K562 (cell line): ENCODE measurements at regions not wholly inside any gene's neighbourhood (a gene's known extent, or its start where the extent isn't known, plus 50 kb on each side); places are given as distances from the start of the nearest gene placed in this dataset.
A peak's percentile ranks its signal among the peaks of the same experiment; 100 is the strongest.

ENCODE experiments used
- ATAC-seq: fragments of 200-7000 bp; cut with Tn5 transposase; 3 replicates; pipeline ENCODE4 v1.9.1; 2020; ENCODE audit warnings: moderate library complexity
- BruUV-seq: library from RNA; stranded (reverse); fragments of 400-500 nt; replicated peaks from 2 replicates; lab custom pipeline; 2021; lab: Mats Ljungman, UMichigan
- CTCF ChIA-PET: fragments of 300-600 bp; formaldehyde crosslinking; extraction: SDS; loops from one replicate; lab custom pipeline; 2021; ENCODE audit warnings: low intra/inter-chr PET ratio; lab: Yijun Ruan, JAX
- POLR2A ChIA-PET: fragments of 300-600, 350-650 bp; sonication (Branson Sonifier 250); formaldehyde crosslinking; extraction: SDS; loops from one replicate; lab custom pipeline; 2021; ENCODE audit warnings: antibody characterized with exemption, inconsistent platforms; lab: Yijun Ruan, JAX
- DNase-seq, 4 experiments: peaks; one replicate each; pipeline versions ENCODE4 v3.0.0 to v3.0.0-alpha.2; 2011 to 2018; ENCODE audit warnings: low spot score in 3 of 4, mixed read lengths in 3 of 4; ENCODE audit errors: extremely low read depth in 1 of 4
- FAIRE-seq: peaks from 2 replicates; lab custom pipeline; 2011; peaks lifted over from hg19 to GRCh38; lab: Jason Lieb, UNC
- H2AFZ ChIP-seq: 2 replicates; pipeline ENCODE4 v1.6.0; 2011; ENCODE audit warnings: low read depth, low read length, control low read depth, inconsistent platforms
- H3K27ac ChIP-seq: fragments of 200-600 bp; 3 replicates; pipeline ENCODE4 v1.8.0; 2011; ENCODE audit warnings: low read depth, mild to moderate bottlenecking, control low read depth, inconsistent platforms, low read length, moderate library complexity, mixed read lengths; ENCODE audit errors: extremely low read depth
- H3K27me3 ChIP-seq, 2 experiments: fragments of 300-600 bp in 1 of 2; 2 replicates in 1 of 2; 3 replicates in 1 of 2; pipeline versions ENCODE4 v1.6.0 to v1.8.0; 2011; ENCODE audit warnings: inconsistent platforms in 2 of 2, low read length in 2 of 2, mild to moderate bottlenecking in 1 of 2, mixed read lengths in 1 of 2, moderate library complexity in 1 of 2; ENCODE audit not compliant: control insufficient read depth in 2 of 2, insufficient read depth in 2 of 2
- H3K36me3 ChIP-seq: fragments of 300-600 bp; 3 replicates; pipeline ENCODE4 v1.8.0; 2011; ENCODE audit warnings: mild to moderate bottlenecking, low read length, inconsistent platforms; ENCODE audit not compliant: control insufficient read depth, insufficient read depth
- H3K4me1 ChIP-seq, 2 experiments: fragments of 200-600 bp in 1 of 2; replicated peaks in 1 of 2; 2 replicates in 1 of 2; 3 replicates in 1 of 2; pipeline versions ENCODE4 v1.5.1 to v1.8.0; 2011; ENCODE audit warnings: inconsistent platforms in 2 of 2, low read length in 2 of 2, mild to moderate bottlenecking in 1 of 2, mixed read lengths in 1 of 2, moderate library complexity in 1 of 2; ENCODE audit not compliant: control insufficient read depth in 2 of 2, insufficient read depth in 2 of 2
- H3K4me2 ChIP-seq: 2 replicates; pipeline ENCODE4 v1.6.1; 2011; ENCODE audit warnings: low read length, control low read depth, inconsistent platforms, mixed read lengths; ENCODE audit not compliant: insufficient read depth
- H3K4me3 ChIP-seq: fragments of 200-600 bp; sonication (generic), shearing (Covaris generic); 2 replicates; pipeline ENCODE4 v1.5.1; 2016; ENCODE audit warnings: control low read depth, inconsistent platforms
- H3K79me2 ChIP-seq: fragments of 200-600 bp; 3 replicates; pipeline ENCODE4 v1.8.0; 2011; ENCODE audit warnings: low read length, inconsistent platforms; ENCODE audit not compliant: control insufficient read depth, insufficient read depth
- H3K9ac ChIP-seq, 2 experiments: 2 replicates each; pipeline versions ENCODE4 v1.6.0 to v1.6.1; 2011; ENCODE audit warnings: low read depth in 2 of 2, low read length in 2 of 2, control low read depth in 1 of 2, inconsistent platforms in 1 of 2, mild to moderate bottlenecking in 1 of 2, mixed read lengths in 1 of 2; ENCODE audit not compliant: insufficient read depth in 1 of 2
- H3K9me1 ChIP-seq: one replicate; pipeline ENCODE4 v1.6.0; 2011; ENCODE audit warnings: inconsistent platforms, mild to moderate bottlenecking, low read length, moderate library complexity; ENCODE audit not compliant: control insufficient read depth, insufficient read depth
- H3K9me3 ChIP-seq: replicated peaks from 2 replicates; pipeline ENCODE4 v1.5.1; 2011; ENCODE audit warnings: low read depth, low read length, inconsistent platforms; ENCODE audit not compliant: control insufficient read depth, insufficient read depth
- H4K20me1 ChIP-seq: replicated peaks from 2 replicates; pipeline ENCODE4 v1.6.1; 2011; ENCODE audit warnings: low read length, inconsistent platforms, mixed read lengths; ENCODE audit not compliant: control insufficient read depth, insufficient read depth
- DIDO1 ChIP-seq: fragments of 450-650 bp; IDR thresholded peaks from 2 replicates; pipeline ENCODE4 v1.6.1; 2016; ENCODE audit warnings: low read depth, missing biosample characterization, missing genetic modification characterization
- DMBX1 ChIP-seq: fragments of 250-450 bp; sonication (Bioruptor Pico); IDR thresholded peaks from 2 replicates; pipeline ENCODE4 v1.8.0; 2022; ENCODE audit warnings: inconsistent platforms, mild to moderate bottlenecking, moderate library complexity, borderline replicate concordance
- E2F4 ChIP-seq: sonication (generic); formaldehyde crosslinking; IDR thresholded peaks from 2 replicates; pipeline ENCODE4 v1.8.0; 2022; ENCODE audit warnings: mild to moderate bottlenecking, low read depth, missing genetic modification reagents
- IFI16 ChIP-seq: fragments of 250-450 bp; sonication (Bioruptor Pico); IDR thresholded peaks from 2 replicates; pipeline ENCODE4 v2.1.2; 2022; ENCODE audit warnings: mild to moderate bottlenecking, inconsistent platforms
- MCM2 ChIP-seq: fragments of 450-650 bp; IDR thresholded peaks from 2 replicates; pipeline ENCODE4 v1.6.1; 2017; ENCODE audit warnings: low read depth, mild to moderate bottlenecking
- NR2C1 ChIP-seq, 2 experiments: fragments of 450-650 bp; IDR thresholded peaks; 2 replicates each; pipeline ENCODE4 v1.6.1; 2017; ENCODE audit warnings: mild to moderate bottlenecking in 2 of 2, antibody characterized with exemption in 1 of 2, inconsistent platforms in 1 of 2, missing compliant biosample characterization in 1 of 2, missing genetic modification characterization in 1 of 2
- NUFIP1 ChIP-seq: fragments of 450-650 bp; IDR thresholded peaks from 2 replicates; pipeline ENCODE4 v1.6.1; 2018; ENCODE audit not compliant: partially characterized antibody
- PKNOX1 ChIP-seq: fragments of 450-650 bp; IDR thresholded peaks from 2 replicates; pipeline ENCODE4 v1.6.1; 2016
- RAD21 ChIP-seq, 2 experiments: fragments of 250-450 bp in 1 of 2; fragments of 450-650 bp in 1 of 2; sonication (Bioruptor Pico) in 1 of 2; formaldehyde crosslinking in 1 of 2; IDR thresholded peaks in 1 of 2; conservative IDR thresholded peaks in 1 of 2; 2 replicates each; pipeline versions ENCODE4 v1.4.0 to v1.8.0; 2020 to 2022; ENCODE audit warnings: mild to moderate bottlenecking in 2 of 2, moderate library complexity in 1 of 2
- TAF1 ChIP-seq: IDR thresholded peaks from 2 replicates; pipeline ENCODE4 v1.6.1; 2011; ENCODE audit warnings: mild to moderate bottlenecking, low read length, moderate library complexity; ENCODE audit not compliant: insufficient read depth, control insufficient read depth, severe bottlenecking; ENCODE audit errors: extremely low read depth
- THRAP3 ChIP-seq: fragments of 450-650 bp; IDR thresholded peaks from 2 replicates; pipeline ENCODE4 v1.6.1; 2016; ENCODE audit warnings: mild to moderate bottlenecking, inconsistent platforms, borderline replicate concordance
- YY1 ChIP-seq, 3 experiments: IDR thresholded peaks; 2 replicates each; pipeline ENCODE4 v1.6.1; 2011; ENCODE audit warnings: low read length in 2 of 3, mild to moderate bottlenecking in 2 of 3, moderate library complexity in 2 of 3, borderline replicate concordance in 1 of 3, control low read depth in 1 of 3, low read depth in 1 of 3; ENCODE audit not compliant: insufficient read depth in 3 of 3, insufficient replicate concordance in 2 of 3, control insufficient read depth in 1 of 3, insufficient read length in 1 of 3; ENCODE audit errors: extremely low read depth in 1 of 3
- ZNF395 ChIP-seq: fragments of 200-800 bp; sonication (Bioruptor generic); IDR thresholded peaks from 2 replicates; pipeline ENCODE4 v1.6.1; 2017; ENCODE audit warnings: missing genetic modification characterization, missing compliant biosample characterization
- ZNF740 ChIP-seq, 3 experiments: fragments of 200-800 bp in 1 of 3; sonication (Bioruptor generic) in 1 of 3; sonication (generic) in 1 of 3; formaldehyde crosslinking in 1 of 3; IDR thresholded peaks; 2 replicates each; pipeline versions ENCODE4 v1.6.1 to v1.8.0; 2016 to 2022; ENCODE audit warnings: mild to moderate bottlenecking in 2 of 3, missing compliant biosample characterization in 2 of 3, missing genetic modification characterization in 2 of 3, missing genetic modification reagents in 1 of 3
- WGBS: fragments of 100-300 bp; shearing (Covaris generic); methylation state at CpG from one replicate; pipeline ENCODE4 v1.1.6; 2016; ENCODE audit warnings: low coverage, mixed read lengths; ENCODE audit not compliant: insufficient coverage; ENCODE audit errors: missing lambda C conversion rate; 5-methylcytosine and 5-hydroxymethylcytosine counted together
- in situ Hi-C: fragments of 300-500 bp; cut with MboI; formaldehyde crosslinking; loops from 4 replicates; pipeline ENCODE4 v1.15.0; 2018; ENCODE audit warnings: inconsistent platforms, mixed read lengths
- intact Hi-C: fragments of 100-400 bp; cut with micrococcal nuclease; formaldehyde crosslinking; loops from 2 replicates; pipeline ENCODE4 v1.14.2; 2022

GRCh38 chr4:92090887-92091286 lies 212.9 kb upstream of the GRID2 start (continued):
- TF ChIP-seq ZNF395: no peak
- no peak for TF ChIP-seq IFI16 (CRISPR knock-in tag)
- TF ChIP-seq E2F4 (CRISPR knock-in tag): no peak
- TF ChIP-seq MCM2: no peak
- TF ChIP-seq TAF1: no peak

- 0 out of 2 replicates have a peak overlapping the region, but pooled peaks have one; percentile 50 for H2AFZ ChIP-seq
- no peaks in the 10 kb centered on the region for H3K4me1 ChIP-seq
- CTCF ChIA-PET: no interaction called here
- peak overlapping the region; percentile 22; the same call in 1 of the 2 replicates for H3K4me3 ChIP-seq
- peak in 1 of 4 experiments; percentile 25 for DNase-seq
- POLR2A ChIA-PET: interaction anchor here (0.8 kb wide), 1 partner anchor 11 kb away, joined by 3 read pairs; no protein-coding TSS in a partner anchor
- in situ Hi-C loops: no loop called here
- H3K9me3 ChIP-seq: no peaks in the 10 kb centered on the region
- no peaks in the 10 kb centered on the region for H3K9me1 ChIP-seq
- peak overlapping the region in 1 of 2 experiments; percentile 20; a peak in 1 of 4 replicates for H3K9ac ChIP-seq
- no peak for FAIRE-seq
- H4K20me1 ChIP-seq: no peaks in the 10 kb centered on the region
- no TSS peak for BruUV-seq
- ATAC-seq: peak; percentile 68
- no peaks in the 10 kb centered on the region for H3K36me3 ChIP-seq
- WGBS: 0% methylated on average over 6 of the region's 6 CpGs
- no peaks in the 10 kb centered on the region for H3K27me3 ChIP-seq
- intact Hi-C loops: no loop called here
- H3K4me2 ChIP-seq: peak overlapping the region; percentile 49; the same call in 1 of the 2 replicates
- peak overlapping the region; percentile 60; the same call in 1 of the 3 replicates for H3K27ac ChIP-seq
- no peaks in the 10 kb centered on the region for H3K79me2 ChIP-seq
- TF ChIP-seq DMBX1: 0 out of 2 replicates have a peak, but pooled peaks have one; percentile 57
- TF ChIP-seq NR2C1 (IDR thresholded peaks at IDR 0.05): no peak
- TF ChIP-seq NR2C1 (tag; IDR thresholded peaks at IDR 0.05): 0 out of 2 replicates have a peak, but pooled peaks have one; percentile 27
- TF ChIP-seq PKNOX1: no peak
- TF ChIP-seq DIDO1 (tag): 0 out of 2 replicates have a peak, but pooled peaks have one; percentile 55
- no peak for TF ChIP-seq ZNF740 (CRISPR knock-in tag; IDR thresholded peaks at IDR 0.05)
- 0 out of 4 replicates have a peak, but pooled peaks of 1 of the 2 experiments have one; percentile 32 for TF ChIP-seq ZNF740 (tag; IDR thresholded peaks at IDR 0.05)
- TF ChIP-seq THRAP3: no peak
- TF ChIP-seq YY1 (IDR thresholded peaks at IDR 0.05; ENCODE audit: borderline replicate concordance in 1 of 3, control insufficient read depth in 1 of 3, extremely low read depth in 1 of 3, insufficient read depth in 3 of 3, insufficient read length in 1 of 3, insufficient replicate concordance in 2 of 3, low read depth in 1 of 3, low read length in 2 of 3): peak in 2 of 3 experiments; percentile 27 to 56
- TF ChIP-seq RAD21 (CRISPR knock-in tag; conservative IDR thresholded peaks at IDR 0.05 in 1 of 2, IDR thresholded peaks at IDR 0.05 in 1 of 2): peak; percentile 41 to 43
- TF ChIP-seq NUFIP1: no peak
Measured at GRCh38 chr4:92091335-92091734, 212.4 kb upstream of the GRID2 start.
